Urinary bladder (tissue), 3 donors: ENCODE measurements at regions not wholly inside any gene's neighbourhood (a gene's known extent, or its start where the extent isn't known, plus 50 kb on each side); places are given as distances from the start of the nearest gene placed in this dataset.

Experiments
- DNase-seq: peaks from one replicate; pipeline ENCODE4 v3.0.0-alpha.2; 2015; ENCODE audit errors: extremely low spot score
- H3K27ac ChIP-seq: one replicate; pipeline ENCODE4 v1.5.1; 2013; ENCODE audit warnings: low read depth, mild to moderate bottlenecking, moderate library complexity
- H3K36me3 ChIP-seq: one replicate; pipeline ENCODE4 v1.6.1; 2013; ENCODE audit warnings: mild to moderate bottlenecking, moderate library complexity; ENCODE audit not compliant: insufficient read depth
- H3K4me1 ChIP-seq: one replicate; pipeline ENCODE4 v1.6.1; 2013; ENCODE audit warnings: mild to moderate bottlenecking, moderate library complexity; ENCODE audit not compliant: insufficient read depth
- H3K4me3 ChIP-seq: one replicate; pipeline ENCODE4 v1.5.1; 2013; ENCODE audit warnings: low read depth, low read length
- WGBS: extraction: QIAGEN DNeasy Blood & Tissue Kit; methylation state at CpG from one replicate; pipeline ENCODE4 v1.1.7; 2013; 5-methylcytosine and 5-hydroxymethylcytosine counted together
- donor health status: healthy with polysubstance abuse.
- donor health status: healthy.

DNA sequence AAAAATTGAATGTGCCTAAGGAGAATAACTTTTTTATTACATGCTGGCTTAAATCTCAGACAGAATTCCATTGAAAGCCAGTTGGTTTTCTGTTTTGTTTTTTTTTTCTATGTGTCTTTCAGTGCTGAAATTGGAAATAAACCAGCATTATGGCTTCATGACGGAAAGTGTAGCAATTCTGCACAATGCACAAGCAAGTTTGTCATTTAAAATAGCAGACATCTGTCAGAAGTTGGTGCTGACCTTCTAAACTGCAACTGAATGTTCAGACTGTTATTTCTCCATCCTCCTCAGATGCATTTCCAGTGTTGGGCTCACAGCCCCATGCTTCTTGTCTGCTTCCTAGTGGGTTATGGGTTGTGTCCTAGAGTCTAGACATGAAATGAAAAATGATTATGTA, 107.2 kb upstream of the LIMCH1 start:
- Histone ChIP-seq H3K4me3 (no peak overlapping the region), H3K36me3 (no peaks in the 10 kb centered on the region), H3K4me1 (peaks cover 1% of the 10 kb centered on the region), H3K27ac (no peak overlapping the region)
- DNase-seq, result no peak
- WGBS, result 36% methylated on average over 1 of the region's 1 CpG

DNA sequence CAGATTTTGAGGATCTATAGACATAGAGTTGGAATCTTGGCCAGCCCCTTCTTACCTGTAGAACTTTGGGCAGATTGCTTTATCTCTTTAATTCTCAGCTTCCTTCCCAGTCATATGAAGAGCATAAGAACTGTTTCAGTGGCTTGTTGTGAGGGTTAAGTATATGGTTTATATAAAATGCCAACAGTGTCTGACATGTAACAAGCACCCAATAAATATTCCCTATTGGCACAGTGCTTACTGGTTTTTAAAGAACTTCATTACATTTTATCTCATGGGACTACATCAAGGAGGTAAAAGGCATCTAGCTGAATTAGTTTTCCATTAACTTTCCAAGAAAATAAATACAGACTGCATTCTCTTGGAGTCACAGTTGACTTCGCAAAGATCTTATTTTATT, 106.7 kb upstream of the LIMCH1 start:
- H3K36me3 ChIP-seq, result no peaks in the 10 kb centered on the region
- no peak for DNase-seq
- no peak overlapping the region for H3K27ac ChIP-seq
- peaks cover 1% of the 10 kb centered on the region for H3K4me1 ChIP-seq
- no peak overlapping the region for H3K4me3 ChIP-seq
- 82% methylated on average over 1 of the region's 1 CpG for whole genome bisulfite sequencing

DNA sequence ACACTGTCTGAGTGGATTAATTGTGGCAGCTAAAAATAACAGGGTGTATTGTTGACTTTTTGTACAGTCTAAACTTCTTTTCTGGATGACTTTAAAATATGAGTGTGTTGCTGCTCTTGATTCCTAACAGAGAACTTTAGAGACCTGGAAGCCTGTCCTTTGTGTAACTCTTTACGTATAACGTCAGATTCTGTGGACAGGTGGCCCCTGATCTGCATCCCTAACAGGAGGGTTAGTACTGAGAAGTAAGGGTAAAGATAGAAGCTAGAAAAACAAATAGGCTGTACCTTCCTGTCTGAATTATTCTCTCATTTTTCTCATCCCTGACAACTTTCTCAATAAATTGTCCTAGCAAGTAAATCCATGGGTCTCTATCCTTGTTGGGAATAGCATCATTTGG, 105.7 kb upstream of the LIMCH1 start:
- Histone ChIP-seq H3K4me1 (peaks cover 1% of the 10 kb centered on the region), H3K36me3 (no peaks in the 10 kb centered on the region), H3K27ac (no peak overlapping the region), H3K4me3 (no peak overlapping the region)
- no peak for DNase-seq
- WGBS, result 92% methylated on average over 2 of the region's 2 CpGs

DNA sequence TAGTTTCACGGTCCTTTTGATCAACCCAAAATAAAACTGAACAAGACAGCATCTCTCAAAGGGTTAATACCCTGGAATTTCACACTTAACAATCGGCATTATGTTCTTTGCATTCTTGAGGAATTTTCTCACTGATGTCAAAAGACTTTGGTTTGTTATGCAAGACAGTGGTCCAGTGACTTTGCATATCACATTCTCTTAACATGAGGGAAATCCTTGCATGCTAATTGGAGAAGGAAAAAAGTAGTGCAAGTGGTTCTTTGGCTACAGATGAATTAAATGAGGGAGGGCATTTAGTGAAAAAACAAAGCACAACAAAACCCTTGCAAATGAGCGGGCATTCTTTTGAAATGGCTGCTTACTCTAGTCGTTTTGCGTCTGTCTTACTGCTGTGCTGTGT, 105.1 kb upstream of the LIMCH1 start:
- DNase-seq, result no peak
- no peak overlapping the region for H3K27ac ChIP-seq
- peaks cover 1% of the 10 kb centered on the region for H3K4me1 ChIP-seq
- H3K4me3 ChIP-seq, result no peak overlapping the region
- no peaks in the 10 kb centered on the region for H3K36me3 ChIP-seq
- WGBS, result 78% methylated on average over 5 of the region's 5 CpGs

DNA sequence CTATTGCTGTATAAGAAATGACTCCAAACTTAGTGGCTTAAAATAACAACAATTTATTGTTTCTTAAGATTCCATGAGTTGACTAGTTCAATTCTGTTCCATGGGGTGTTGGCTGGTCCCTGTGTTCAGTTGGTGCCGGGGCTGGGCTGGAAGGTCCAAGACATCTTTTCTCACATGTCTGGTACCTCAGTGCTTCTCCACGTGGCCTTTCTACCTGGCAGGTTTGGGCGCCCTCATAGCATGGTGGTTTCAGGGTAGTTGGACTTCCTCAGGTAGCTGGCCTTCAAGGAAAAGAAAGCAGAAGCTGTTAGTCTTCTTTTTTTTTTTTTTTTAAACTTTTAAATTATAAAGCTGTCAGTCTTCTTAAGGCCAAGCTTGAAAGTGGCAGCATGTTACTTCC, 104.6 kb upstream of the LIMCH1 start:
- no peak overlapping the region for H3K27ac ChIP-seq
- no peak overlapping the region for H3K4me3 ChIP-seq
- WGBS, result 90% methylated on average over 3 of the region's 3 CpGs
- peaks cover under 1% of the 10 kb centered on the region for H3K4me1 ChIP-seq
- no peaks in the 10 kb centered on the region for H3K36me3 ChIP-seq
- no peak for DNase-seq

DNA sequence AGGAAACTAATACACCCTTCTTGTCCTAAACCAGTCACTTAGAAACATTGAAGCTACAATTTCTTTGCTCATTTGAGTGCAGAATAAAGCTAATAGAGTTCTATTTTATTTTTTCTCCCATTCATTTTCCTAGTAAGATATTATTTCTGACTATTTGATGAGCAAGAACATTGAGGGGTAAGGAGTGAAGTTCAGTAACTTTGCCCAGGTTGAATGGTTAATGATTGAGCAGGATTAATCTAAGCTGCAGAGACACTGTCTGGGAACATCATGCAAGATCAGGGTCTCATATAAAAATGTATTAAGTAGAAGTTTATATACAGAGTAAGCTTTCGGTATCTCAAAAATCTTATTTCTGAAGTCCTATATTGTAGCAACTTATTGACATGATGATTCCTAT, 102.4 kb upstream of the LIMCH1 start:
- Histone ChIP-seq H3K4me1 (peaks cover 3% of the 10 kb centered on the region), H3K4me3 (no peak overlapping the region), H3K36me3 (no peaks in the 10 kb centered on the region), H3K27ac (no peak overlapping the region)
- no peak for DNase-seq
- WGBS, result 99% methylated on average over 1 of the region's 1 CpG

DNA sequence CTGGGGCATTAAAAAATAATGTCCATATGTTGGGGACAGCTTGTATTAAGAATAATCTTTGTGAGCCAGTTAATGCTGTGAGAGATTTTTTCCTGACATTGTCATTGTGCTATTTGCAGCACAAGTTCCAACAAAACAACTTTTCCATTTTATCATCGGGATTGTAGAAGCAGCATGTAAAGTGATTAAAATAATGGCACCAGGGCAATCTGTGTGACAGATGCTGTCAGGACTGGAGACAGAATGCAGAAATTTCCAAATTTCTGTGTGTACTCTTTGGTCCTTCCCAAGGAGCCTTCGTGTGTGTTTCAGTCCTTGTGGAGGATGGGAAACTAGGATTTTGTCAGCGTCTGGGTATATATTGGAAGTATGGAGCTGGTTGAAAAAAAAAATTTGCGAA, 101.5 kb upstream of the LIMCH1 start:
- no peaks in the 10 kb centered on the region for H3K36me3 ChIP-seq
- WGBS, result 68% methylated on average over 4 of the region's 4 CpGs
- peaks cover 3% of the 10 kb centered on the region for H3K4me1 ChIP-seq
- H3K4me3 ChIP-seq, result no peak overlapping the region
- H3K27ac ChIP-seq, result no peak overlapping the region
- DNase-seq, result no peak

DNA sequence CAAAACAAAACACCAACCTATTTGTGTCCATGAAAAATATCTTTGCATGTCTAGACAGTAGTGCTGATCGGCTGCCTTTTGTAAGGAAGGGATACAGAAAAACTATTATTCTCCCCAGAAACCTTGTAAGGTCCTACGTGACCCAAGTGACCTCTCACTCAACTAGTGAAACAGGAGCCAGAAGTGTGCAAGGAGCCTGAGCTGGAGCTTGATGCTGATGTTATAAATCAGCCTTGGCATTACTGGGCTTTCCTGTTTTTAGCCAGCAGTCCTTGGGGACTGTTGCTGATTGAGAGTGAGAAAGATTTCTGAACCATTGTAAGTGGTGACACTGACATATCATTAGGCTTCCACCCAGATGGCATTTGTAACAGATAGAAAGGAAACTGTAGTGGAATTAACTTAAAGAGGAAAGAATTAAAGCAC, 100.8 kb upstream of the LIMCH1 start:
- Histone ChIP-seq H3K27ac (peak overlapping the region; percentile 15), H3K4me3 (no peak overlapping the region), H3K4me1 (peaks cover 3% of the 10 kb centered on the region), H3K36me3 (no peaks in the 10 kb centered on the region)
- WGBS, result 25% methylated on average over 2 of the region's 2 CpGs
- DNase-seq, result no peak

DNA sequence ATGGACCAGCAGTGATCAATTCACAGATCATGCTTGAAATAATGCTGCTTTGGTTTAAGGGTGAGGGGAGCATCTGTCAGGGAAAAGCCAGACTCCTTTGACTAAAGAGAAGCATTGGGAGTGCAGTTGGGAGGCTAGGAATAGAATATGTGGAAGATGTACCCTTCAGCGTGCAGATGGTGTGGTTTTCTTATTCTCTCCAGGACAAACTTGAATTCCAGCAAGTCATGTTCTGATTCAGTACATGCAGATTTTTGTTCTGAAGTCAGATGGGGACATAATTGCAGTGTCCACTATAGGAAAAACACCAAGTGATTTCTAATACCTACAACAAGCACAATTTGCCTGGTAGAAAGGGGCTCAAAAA, 99.0 kb upstream of the LIMCH1 start:
- 83% methylated on average over 1 of the region's 1 CpG for WGBS
- Histone ChIP-seq H3K36me3 (no peaks in the 10 kb centered on the region), H3K4me1 (peaks cover 3% of the 10 kb centered on the region), H3K4me3 (no peak overlapping the region), H3K27ac (no peak overlapping the region)
- DNase-seq, result no peak

DNA sequence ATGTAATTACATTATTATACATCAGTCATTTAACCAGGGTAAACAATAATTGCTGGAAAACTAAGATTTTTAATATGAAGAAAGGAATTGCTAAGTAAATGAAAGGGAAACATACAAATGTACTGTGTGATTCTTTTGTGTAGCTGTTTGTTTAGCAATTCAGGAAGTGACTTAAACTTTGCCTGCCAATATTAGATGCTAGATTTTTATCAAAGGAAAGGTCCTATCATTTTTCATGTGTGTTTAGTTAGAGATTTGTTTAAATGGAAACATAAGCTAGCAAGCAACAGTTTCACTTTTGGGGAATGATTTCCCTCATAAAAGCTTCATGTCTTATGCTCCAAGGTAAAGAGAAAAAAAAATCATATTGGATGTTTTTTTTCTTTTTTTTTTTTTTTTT, 95.1 kb upstream of the LIMCH1 start:
- no peak for DNase-seq
- no peak overlapping the region for H3K4me3 ChIP-seq
- no peak overlapping the region for H3K27ac ChIP-seq
- no peaks in the 10 kb centered on the region for H3K36me3 ChIP-seq
- peaks cover 3% of the 10 kb centered on the region for H3K4me1 ChIP-seq

DNA sequence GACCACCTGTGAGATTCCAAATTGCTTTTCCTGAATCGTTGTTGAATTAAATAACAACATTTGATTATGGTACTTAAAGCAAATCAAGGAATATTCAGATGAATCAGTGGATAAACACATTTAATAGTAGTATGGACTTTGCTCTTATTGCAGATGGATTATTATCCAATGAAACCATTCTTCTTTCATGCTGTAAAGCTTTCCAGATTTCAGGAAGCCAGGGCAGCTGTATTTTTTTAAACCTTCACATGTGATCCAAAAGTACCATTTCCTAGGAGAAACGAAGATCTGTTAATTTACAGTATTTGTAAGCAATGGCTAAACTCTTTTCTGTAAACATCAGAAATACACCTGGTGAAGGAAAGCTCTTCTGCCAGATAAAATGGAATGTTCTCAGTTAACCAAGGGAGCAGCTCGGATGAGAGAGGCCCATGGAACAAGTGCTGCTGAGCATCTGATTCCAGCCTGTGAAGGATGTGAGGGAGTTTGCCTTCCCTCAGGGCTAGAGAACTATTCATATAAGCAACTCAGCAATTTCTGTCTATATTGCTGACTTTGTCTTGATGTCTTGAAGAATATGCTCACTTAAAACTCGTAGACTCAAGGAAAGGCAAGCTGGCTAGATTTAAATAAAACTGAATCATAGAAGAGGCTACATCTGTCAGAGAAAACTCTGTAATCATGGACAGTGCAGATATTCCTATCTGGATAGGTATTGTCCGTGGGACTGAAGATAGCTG, 94.4 kb upstream of the LIMCH1 start:
- DNase-seq, result no peak
- WGBS, result 54% methylated on average over 5 of the region's 5 CpGs
- H3K4me3 ChIP-seq, result no peak overlapping the region
- H3K4me1 ChIP-seq, result peaks cover 3% of the 10 kb centered on the region
- H3K36me3 ChIP-seq, result no peaks in the 10 kb centered on the region
- no peak overlapping the region for H3K27ac ChIP-seq

DNA sequence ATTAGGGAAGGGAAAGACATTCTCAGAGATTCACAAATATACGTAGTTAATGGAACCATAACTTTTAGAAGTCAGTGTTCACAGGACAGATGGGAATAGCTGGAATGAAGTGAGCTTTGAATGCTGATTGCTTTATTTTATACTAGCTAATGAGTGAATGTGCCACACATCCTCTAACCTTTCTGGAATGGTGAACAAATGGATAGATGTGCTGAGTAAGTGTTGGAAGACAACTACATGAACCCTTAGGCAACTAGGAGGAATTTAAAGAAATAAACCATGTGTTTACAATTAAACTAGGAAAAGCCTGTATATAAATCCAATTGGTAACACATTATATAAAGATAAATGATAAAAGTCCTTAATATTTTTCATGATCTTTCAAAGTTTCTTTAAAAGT, 91.6 kb upstream of the LIMCH1 start:
- DNase-seq, result no peak
- WGBS, result 100% methylated on average over 1 of the region's 1 CpG
- H3K36me3 ChIP-seq, result no peaks in the 10 kb centered on the region
- H3K4me1 ChIP-seq, result no peaks in the 10 kb centered on the region
- H3K4me3 ChIP-seq, result no peak overlapping the region
- H3K27ac ChIP-seq, result no peak overlapping the region

DNA sequence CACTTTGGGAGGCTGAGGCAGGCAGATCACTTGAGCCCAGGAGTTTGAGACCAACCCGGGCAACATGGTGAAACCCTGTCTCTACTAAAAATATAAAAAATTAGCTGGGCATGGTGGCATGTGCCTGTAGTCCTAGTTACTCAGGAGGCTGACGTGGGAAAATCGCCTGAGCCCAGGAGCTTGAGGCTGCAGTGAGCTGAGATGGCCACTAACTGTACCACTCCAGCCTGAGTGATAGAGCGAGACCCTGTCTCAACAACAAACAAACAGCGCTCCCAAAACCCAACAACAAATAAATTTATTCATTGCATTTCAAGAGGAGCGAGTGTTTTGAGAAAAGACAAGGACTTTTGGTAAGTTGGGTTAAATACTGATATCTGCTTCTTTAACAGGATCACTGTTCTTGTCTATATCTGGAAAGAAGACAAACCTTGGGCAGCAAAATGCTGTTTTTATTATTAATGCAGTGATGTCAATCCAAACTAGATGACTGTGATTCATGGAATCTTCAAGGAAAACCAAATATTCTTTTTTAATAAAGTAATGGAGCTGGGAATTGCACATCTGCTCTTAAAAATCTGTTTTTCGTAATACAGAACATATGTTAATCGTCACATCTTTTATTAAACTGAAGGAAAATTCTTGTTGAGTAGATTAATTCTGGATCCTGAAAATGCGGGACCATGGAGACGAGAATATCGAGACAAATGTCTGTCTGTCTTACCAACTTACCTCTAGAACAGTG, 90.8 kb upstream of the LIMCH1 start:
- H3K27ac ChIP-seq, result no peak overlapping the region
- H3K4me3 ChIP-seq, result no peak overlapping the region
- no peaks in the 10 kb centered on the region for H3K36me3 ChIP-seq
- H3K4me1 ChIP-seq, result no peaks in the 10 kb centered on the region
- WGBS, result 95% methylated on average over 11 of the region's 11 CpGs
- no peak for DNase-seq

DNA sequence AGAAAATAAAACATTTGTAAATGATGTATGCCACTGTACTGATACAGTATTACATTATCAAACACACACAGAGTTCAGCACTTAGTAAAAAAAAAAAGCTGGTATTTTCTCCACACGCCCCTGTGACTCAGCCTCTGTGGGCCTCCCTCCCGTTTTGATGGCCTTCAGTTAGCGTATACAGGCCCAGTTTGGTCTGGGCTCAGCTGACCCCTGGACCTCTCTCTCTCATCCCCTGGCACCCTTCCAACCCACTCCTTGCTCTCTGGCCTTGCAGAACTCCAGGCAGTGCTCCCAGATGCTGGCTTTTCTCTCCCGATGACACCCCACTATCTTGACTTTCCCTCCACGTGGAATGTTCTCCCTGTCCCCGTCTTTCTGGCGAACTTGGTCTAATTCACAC, 89.0 kb upstream of the LIMCH1 start:
- no peaks in the 10 kb centered on the region for H3K4me1 ChIP-seq
- H3K36me3 ChIP-seq, result no peaks in the 10 kb centered on the region
- H3K27ac ChIP-seq, result no peak overlapping the region
- DNase-seq, result no peak
- 42% methylated on average over 7 of the region's 7 CpGs for WGBS
- H3K4me3 ChIP-seq, result no peak overlapping the region
